Activated CD4-positive, CD25-positive, alpha-beta regulatory T cell treated with anti-CD3 and anti-CD28 coated beads, Interleukin-2, amount 50 U/mL, for 24 hours (primary cell): ENCODE measurements at regions not wholly inside any gene's neighbourhood (a gene's known extent, or its start where the extent isn't known, plus 50 kb on each side); places are given as distances from the start of the nearest gene placed in this dataset.
"Not testable (repeated sequence)": the region's sequence is repeated elsewhere in the genome, so short reads cannot be mapped to it uniquely, and the experiment has no call there.

ENCODE experiments used
- ATAC-seq, 2 donors: fragments of 150-1000 bp; cut with Tn5 transposase; one replicate each; pipeline ENCODE4 v1.10.0; 2021; ENCODE audit warnings: mild to moderate bottlenecking in 1 of 2, moderate library complexity in 1 of 2

DNA sequence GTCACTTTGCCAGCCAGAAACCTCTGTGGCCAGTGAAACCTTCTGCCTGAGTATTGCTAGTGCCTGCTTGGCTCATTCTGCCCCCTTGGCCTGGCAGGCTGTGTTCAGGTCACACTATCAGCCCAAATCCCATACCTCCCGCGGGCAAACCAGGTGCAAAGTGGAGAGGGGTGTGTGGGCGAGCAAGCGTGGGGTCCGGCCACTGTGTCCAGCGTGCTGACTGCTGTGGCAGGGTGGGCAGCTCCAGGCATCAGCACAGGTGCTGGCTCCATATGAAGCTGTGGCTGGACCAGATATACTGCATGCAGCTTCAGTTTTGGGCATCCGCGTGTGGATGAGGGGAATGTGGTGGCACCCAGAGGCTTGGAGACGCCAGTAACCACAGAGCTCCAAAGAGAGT is 576.5 kb upstream of the EDIL3 start:
- ATAC-seq: no peak

DNA sequence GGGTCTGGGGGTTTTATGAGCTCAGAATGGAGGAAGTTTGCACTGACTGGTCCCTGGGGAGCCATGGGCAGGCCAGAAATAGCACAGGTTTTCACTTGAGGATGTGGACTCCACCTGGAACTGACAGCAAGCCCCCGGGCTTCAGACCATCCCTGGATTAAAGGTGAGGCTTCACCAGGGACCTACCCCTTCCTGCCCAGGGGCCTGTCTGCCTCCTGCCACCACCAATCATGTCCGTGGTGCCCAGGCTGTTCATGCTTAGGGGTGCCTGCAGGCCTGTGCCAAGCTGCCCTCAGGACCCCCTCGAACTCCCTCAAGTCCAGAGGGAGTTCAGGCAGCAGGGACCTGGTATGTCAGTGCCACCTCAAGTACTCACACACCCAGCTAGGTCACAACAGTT is 577.2 kb upstream of the EDIL3 start:
- no peak for ATAC-seq

GRCh38 chr5:84983093-84983492 is 598.4 kb upstream of the EDIL3 start:
- no peak for ATAC-seq

DNA sequence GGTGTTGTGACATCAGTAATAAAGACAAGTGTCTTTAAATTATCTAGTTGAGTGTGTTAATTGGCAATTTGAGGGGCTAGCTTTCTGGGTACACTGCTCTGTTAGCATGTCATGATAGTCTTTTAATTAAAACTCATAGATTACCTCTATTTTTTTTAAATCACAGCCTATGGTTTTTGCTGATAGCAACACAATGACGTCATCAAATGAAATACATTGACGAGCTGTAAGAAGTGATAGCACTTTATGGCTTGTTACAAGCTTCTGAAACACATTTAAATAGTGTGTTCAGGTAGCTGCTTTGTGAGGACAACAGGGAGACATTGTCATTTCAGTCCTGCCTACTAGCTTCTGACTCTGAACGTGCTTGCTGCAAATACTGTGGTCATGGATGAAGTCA is 600.5 kb upstream of the EDIL3 start:
- no peak for ATAC-seq

DNA sequence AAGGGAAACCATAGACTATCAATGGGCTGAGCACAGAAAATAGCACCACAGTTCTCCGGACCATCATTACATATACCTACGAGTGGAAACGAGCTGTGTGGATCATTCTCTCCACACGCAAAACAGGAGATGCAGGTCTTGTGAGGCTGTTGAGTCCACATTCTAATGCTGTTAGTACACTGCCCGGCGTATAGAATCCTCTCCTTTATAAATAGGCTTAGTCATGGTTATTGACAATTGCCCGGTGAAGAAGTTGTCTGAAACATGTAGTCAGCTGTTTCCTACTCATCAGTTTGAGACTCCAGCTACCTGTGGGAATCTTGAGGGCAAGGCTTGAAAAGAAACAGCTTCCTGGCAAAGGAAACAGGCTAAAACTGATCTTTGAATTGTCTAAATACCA is 602.0 kb upstream of the EDIL3 start:
- no peak for ATAC-seq

DNA sequence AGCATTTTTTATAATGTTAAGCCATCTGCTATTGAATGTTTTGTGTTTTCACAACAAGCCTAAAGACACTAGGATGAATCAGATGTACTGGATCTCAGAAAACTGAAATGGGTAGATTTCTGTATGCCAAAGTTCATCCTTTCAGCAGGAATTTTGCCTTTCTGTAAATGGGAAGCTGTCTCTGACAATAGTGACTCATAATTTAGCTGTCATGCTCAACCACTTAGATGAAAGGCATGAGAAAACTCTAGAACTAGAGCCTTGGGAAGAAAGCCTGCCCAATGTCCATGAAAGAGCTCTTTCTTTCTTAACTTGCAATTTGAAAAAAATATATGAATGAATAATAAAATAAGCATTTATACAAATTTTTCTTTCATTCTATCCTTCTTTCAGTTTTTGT is 616.0 kb upstream of the EDIL3 start:
- no peak for ATAC-seq

GRCh38 chr5:85002026-85002425 is 617.3 kb upstream of the EDIL3 start:
- not testable (repeated sequence) for ATAC-seq

GRCh38 chr5:85010014-85010562 is 625.4 kb upstream of the EDIL3 start:
- no peak for ATAC-seq

DNA sequence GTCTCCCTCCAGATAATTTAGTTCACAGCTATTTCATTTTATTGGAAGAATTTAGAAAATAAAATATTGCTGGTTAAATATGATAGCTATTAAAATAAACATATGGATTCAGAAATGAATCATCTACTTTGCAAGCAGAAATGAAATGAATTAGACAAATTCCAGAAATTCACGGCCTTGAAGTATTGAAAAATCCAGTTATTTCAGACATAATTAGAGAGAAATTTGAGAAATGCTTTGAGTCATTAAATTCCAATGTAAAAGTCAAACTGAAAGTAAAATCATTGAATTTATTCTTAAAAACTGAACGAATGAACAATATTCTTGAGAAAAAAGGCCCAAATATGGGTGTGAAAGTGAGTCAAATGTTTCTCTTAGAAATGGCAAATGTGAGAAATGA is 632.6 kb upstream of the EDIL3 start:
- ATAC-seq: no peak

DNA sequence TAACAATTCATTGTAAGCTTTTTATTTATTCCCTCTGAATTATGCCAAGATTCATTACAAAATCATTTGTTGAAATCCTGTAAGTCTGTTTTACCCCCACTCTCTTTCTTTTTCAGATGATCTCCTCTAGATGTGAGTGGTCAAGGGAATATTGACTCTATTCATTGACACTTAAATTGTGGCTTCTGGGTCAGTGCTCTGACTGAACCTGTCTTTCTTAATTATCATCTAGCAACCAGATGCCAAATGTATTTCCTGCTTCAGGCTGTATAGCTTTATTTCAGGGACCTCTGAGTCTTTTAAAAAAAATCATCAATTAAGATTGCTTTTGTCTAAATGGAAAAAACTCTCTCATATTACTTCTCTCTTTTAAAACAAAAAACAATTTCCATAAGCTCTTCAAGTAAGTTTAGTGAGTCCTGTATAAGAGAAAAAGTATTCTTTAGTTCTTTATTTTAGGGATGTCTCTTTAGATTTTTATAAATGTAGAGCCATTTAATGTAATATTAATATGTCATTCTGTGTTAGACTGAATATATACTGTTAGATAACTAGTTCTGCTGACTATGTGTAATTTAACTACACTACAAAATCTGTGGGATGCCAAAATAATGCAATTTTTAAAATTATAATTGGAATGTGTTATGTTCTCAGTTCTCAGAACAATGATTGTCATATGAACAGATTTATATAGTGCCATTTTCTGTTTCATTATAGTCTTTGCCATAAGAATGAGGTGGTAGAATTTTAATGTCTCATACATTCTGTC is 645.8 kb upstream of the EDIL3 start:
- no peak for ATAC-seq

DNA sequence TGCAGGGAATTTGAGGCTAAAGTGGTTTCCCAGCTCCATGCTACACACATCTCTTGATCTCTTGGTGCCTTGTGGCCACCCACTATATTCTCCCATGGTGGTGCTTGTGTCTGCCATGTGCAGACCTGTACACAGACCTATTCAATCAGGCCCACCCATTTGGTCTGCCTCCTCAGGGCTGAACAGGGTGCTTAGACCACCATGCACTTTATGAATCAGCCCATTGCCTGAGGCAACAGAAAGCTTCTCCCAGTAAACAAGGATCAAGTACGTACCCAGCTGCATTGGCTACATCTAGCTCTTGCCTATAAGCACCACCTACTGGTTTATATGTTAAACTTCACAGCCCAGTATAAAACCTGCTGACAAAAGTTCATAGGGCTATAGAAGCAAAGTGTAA is 664.3 kb upstream of the EDIL3 start:
- no peak for ATAC-seq

DNA sequence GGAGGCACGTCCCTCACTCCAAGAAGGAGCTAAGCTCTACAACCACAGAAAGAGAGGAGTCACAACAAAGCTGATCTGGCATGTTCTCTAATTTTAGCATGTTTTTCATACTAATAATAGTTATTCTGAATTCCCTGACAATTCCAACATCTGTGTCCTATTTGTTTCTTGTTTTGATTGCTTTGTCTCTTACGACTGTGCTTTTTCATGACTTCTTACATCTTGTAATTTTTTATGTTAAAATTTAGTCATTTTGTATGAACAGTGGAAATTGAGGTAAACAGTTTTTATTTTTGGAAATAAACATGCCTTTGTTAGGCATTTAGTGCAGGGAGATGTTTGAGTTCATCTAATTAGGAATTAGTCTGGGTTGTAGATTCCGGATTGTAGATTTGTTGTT is 668.1 kb upstream of the EDIL3 start:
- no peak for ATAC-seq

DNA sequence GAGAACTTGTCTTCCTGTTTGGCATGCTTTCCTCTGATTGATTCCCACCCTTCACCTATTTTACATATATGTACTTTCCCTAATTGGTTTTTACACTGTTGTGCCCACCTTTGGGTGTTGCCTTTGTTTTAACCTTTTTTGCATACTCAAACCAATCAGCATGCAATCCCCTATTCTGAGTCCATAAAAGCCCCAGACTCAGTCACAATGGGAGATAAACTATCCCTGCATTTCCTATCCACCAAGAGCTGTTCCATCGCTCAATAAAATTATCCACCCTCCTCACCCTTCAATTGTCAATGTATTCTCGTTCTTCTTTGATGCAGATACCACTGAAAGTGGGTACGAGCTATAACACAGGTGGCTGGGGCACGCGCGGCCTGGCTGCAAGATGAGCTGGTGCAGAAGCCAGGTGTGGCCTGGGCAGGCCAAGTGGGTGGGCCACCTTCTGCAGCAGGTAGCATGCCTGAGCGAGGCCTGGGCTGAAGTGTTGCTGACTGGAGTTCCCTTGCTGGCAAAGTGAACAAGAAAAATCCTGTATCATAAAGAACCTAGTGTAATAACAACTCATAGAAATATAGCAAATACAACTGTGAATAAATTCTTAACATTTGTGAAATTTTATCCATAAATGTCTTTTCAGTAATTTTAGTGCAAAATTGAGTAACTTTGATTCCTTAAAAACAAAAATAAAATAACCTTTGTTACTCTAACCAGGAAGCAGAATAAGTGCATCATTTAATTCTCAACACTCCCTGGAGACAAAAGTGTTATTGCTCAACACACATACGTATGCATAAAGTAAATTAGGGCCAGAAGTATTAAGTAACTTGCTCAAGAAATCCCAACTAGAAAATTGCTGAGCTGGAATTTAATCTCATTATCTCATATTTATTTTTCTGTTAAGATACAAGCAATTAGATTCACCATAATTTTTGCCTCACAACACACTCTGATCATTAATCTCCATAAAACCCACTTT is 685.3 kb upstream of the EDIL3 start:
- ATAC-seq: no peak

GRCh38 chr5:85077581-85077980 is 692.9 kb upstream of the EDIL3 start:
- no peak for ATAC-seq

GRCh38 chr5:85096421-85096820 is 711.7 kb upstream of the EDIL3 start:
- ATAC-seq: no peak

DNA sequence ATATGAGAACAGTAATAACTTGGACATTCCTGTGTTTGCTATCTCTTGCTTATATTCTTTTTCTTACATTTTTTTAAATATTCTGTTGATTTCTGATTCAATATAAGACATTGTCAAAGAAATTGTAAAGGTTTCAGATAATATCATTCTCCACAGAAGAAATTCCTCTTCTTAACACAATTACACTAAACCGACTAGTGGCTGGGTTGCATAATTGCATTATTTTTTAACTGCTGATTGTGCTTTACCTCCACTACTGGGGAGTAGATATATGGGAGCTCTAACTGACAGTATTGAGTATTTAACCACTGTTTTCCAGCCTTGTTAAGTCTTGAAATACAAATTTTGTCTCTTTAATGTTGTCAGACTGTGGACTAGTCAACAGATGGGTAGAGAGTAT is 723.8 kb upstream of the EDIL3 start:
- no peak for ATAC-seq

DNA sequence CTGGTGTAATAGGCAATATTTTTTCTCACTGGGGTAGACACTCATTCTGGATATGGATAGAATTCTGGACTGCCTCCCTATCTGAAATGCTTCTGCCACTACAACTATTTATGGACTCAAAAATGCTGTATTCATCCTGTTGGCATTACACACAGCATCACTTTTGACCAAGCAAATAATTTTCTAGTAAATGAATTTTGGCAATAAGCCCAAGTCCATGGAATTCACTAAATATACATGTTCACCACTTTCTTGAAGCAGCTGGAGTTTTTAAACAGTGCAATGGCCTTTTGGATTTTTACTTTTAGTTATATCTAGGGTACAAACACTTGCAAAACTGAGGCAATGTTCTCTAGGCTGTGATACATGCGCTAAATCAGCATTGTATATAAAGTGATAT is 724.9 kb upstream of the EDIL3 start:
- no peak for ATAC-seq

GRCh38 chr5:85132269-85132668 is 747.6 kb upstream of the EDIL3 start:
- ATAC-seq: no peak

GRCh38 chr5:85140471-85140870 is 755.8 kb upstream of the EDIL3 start:
- no peak for ATAC-seq

DNA sequence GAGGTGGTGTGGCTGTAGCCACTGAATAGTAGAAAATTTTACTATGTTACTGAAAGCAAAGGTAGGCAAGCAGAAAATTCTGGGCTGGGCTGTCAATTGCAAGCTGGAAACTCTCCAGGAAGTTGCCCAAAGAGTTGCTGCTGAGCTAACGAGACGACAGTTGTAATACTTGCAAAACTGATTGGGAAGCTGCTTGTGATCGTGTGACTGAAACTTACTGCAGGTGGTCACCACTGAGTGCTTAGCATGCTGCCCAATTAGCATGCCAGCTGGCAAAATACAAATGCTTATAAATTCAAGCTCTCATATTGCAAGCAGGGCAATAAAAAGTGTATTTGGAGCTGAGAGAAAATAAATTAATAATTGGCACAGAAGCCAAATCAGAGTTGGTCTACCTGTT is 758.5 kb upstream of the EDIL3 start:
- ATAC-seq: no peak

- no peak for ATAC-seq
Observed at GRCh38 chr5:85148701-85149100, 764.0 kb upstream of the EDIL3 start.

DNA sequence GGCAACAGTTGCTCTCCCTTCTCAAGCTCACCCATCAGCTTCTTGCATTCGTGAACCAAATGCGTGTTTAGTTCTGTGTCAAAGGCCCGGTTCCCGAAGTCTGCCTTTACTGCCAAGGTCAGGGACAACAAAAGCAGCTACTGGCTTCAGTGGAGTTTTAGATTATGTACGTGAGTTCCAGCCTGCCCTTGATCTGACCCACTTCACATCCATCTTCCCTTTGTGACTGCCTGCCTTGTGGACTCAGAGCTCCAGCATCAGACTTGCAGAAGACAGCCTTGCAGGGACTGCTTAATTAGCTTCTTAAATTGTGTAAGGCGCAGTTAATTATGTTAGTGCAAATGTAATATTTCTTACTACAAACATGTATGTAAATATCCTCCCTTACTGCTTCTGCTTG is 774.7 kb upstream of the EDIL3 start:
- no peak for ATAC-seq

- ATAC-seq: no peak
Observed at GRCh38 chr5:85168474-85168873, 783.8 kb upstream of the EDIL3 start.

DNA sequence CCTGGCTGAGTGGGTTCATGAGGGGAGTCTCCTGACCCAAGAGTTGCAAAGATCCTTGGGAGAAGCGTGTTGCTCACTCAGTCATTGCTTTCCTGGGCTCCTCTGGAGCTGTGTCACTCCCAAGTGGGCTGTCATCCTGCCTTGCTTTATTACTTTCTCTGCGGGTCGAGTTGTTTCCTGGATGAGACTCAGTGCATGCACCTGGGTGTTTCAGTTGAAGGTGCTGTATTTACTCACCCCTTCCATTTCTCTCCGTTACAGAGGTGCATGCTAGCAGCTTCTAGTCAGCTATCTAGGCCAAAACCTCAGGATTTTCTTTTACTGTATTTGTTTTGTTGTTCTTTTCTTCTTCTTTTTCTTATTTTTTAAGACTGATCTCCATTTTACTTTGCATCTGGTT is 785.5 kb upstream of the EDIL3 start:
- no peak for ATAC-seq
